GM23338 (cell line): ENCODE measurements at regions not wholly inside any gene's neighbourhood (a gene's known extent, or its start where the extent isn't known, plus 50 kb on each side); places are given as distances from the start of the nearest gene placed in this dataset.

Source experiments
- ATAC-seq: fragments of 200-7000 bp; cut with Tn5 transposase; 3 replicates; pipeline ENCODE4 v1.9.1; 2020
- DNase-seq: peaks from one replicate; pipeline ENCODE4 v3.0.0-alpha.2; 2015; ENCODE audit warnings: low spot score
- H2AFZ ChIP-seq: fragments of 200-600 bp; sonication (generic); 2 replicates; pipeline ENCODE4 v1.8.0; 2016; ENCODE audit warnings: antibody characterized with exemption, mild to moderate bottlenecking, moderate library complexity
- H3F3A ChIP-seq: fragments of 200-600 bp; sonication (generic); replicated peaks from 2 replicates; pipeline ENCODE4 v1.8.0; 2017; ENCODE audit warnings: antibody characterized with exemption, mixed run types, low read depth
- H3K27ac ChIP-seq: fragments of 200-600 bp; sonication (generic); 2 replicates; pipeline ENCODE4 v1.6.1; 2016; ENCODE audit warnings: low read depth
- H3K27me3 ChIP-seq: fragments of 200-600 bp; sonication (generic); 2 replicates; pipeline ENCODE4 v1.8.0; 2016; ENCODE audit warnings: mild to moderate bottlenecking, mixed run types, moderate library complexity; ENCODE audit not compliant: insufficient read depth
- H3K36me3 ChIP-seq: fragments of 200-600 bp; sonication (generic); 2 replicates; pipeline ENCODE4 v1.8.0; 2016; ENCODE audit warnings: mild to moderate bottlenecking; ENCODE audit not compliant: insufficient read depth
- H3K4me1 ChIP-seq: fragments of 200-600 bp; sonication (generic); 2 replicates; pipeline ENCODE4 v1.8.0; 2016; ENCODE audit warnings: mild to moderate bottlenecking, moderate library complexity; ENCODE audit not compliant: insufficient read depth
- H3K4me2 ChIP-seq: fragments of 200-600 bp; sonication (generic); 2 replicates; pipeline ENCODE4 v1.7.1; 2017; ENCODE audit warnings: mixed run types
- H3K4me3 ChIP-seq: fragments of 200-600 bp; sonication (generic); 2 replicates; pipeline ENCODE4 v1.6.1; 2016; ENCODE audit warnings: mixed run types
- H3K79me2 ChIP-seq: fragments of 200-600 bp; sonication (generic); replicated peaks from 2 replicates; pipeline ENCODE4 v1.8.0; 2017; ENCODE audit warnings: mild to moderate bottlenecking; ENCODE audit not compliant: insufficient read depth
- H3K9me2 ChIP-seq: fragments of 200-600 bp; sonication (generic); 2 replicates; pipeline ENCODE4 v1.8.0; 2017; ENCODE audit not compliant: insufficient read depth
- H4K20me1 ChIP-seq: fragments of 200-600 bp; sonication (generic); replicated peaks from 2 replicates; pipeline ENCODE4 v1.8.0; 2017; ENCODE audit warnings: mild to moderate bottlenecking; ENCODE audit not compliant: insufficient read depth
- H3K27ac Mint-ChIP-seq: 2 replicates; pipeline ENCODE4 v1.8.0; 2020; ENCODE audit warnings: inconsistent platforms, mild to moderate bottlenecking, moderate library complexity, mixed read lengths
- H3K27me3 Mint-ChIP-seq: 3 replicates; pipeline ENCODE4 v1.8.0; 2022; ENCODE audit warnings: low read depth, mild to moderate bottlenecking, moderate library complexity, mixed read lengths, inconsistent platforms; ENCODE audit not compliant: insufficient read depth, poor library complexity
- H3K36me3 Mint-ChIP-seq: 3 replicates; pipeline ENCODE4 v1.8.0; 2021; ENCODE audit warnings: low read depth, mild to moderate bottlenecking, inconsistent platforms, moderate library complexity, mixed read lengths
- H3K4me1 Mint-ChIP-seq: 3 replicates; pipeline ENCODE4 v1.8.0; 2020; ENCODE audit warnings: mild to moderate bottlenecking, inconsistent platforms, mixed read lengths
- H3K4me3 Mint-ChIP-seq: 3 replicates; pipeline ENCODE4 v1.8.0; 2021; ENCODE audit warnings: moderate library complexity, mild to moderate bottlenecking, inconsistent platforms, mixed read lengths
- H3K9me3 Mint-ChIP-seq: 3 replicates; pipeline ENCODE4 v1.8.0; 2020; ENCODE audit warnings: moderate library complexity, mild to moderate bottlenecking, inconsistent platforms, mixed read lengths
- CREB1 ChIP-seq: fragments of 250-450 bp; sonication (Bioruptor Pico); IDR thresholded peaks from 2 replicates; pipeline ENCODE4 v1.5.0; 2020; ENCODE audit warnings: low read depth, mild to moderate bottlenecking, moderate library complexity
- CTCF ChIP-seq, 2 experiments: fragments of 200-600 bp in 1 of 2; sonication (generic) in 1 of 2; conservative IDR thresholded peaks; 2 replicates each; pipeline versions ENCODE4 v1.5.1 to v1.6.1; 2016 to 2017; ENCODE audit warnings: antibody characterized with exemption in 2 of 2, low read depth in 2 of 2, mild to moderate bottlenecking in 2 of 2, moderate library complexity in 1 of 2
- ETS1 ChIP-seq: IDR thresholded peaks from 2 replicates; pipeline ENCODE4 v1.6.1; 2016; ENCODE audit warnings: antibody characterized with exemption
- EZH2 ChIP-seq: fragments of 200-600 bp; sonication (generic); IDR thresholded peaks from one replicate; pipeline ENCODE4 v1.8.0; 2017; ENCODE audit warnings: antibody characterized with exemption, mild to moderate bottlenecking, low read depth; ENCODE audit not compliant: unreplicated experiment
- EZH2phosphoT487 ChIP-seq: fragments of 200-600 bp; sonication (generic); IDR thresholded peaks from one replicate; pipeline ENCODE4 v1.8.1; 2018; ENCODE audit warnings: antibody characterized with exemption; ENCODE audit not compliant: unreplicated experiment
- JUNB ChIP-seq: IDR thresholded peaks from one replicate; pipeline ENCODE4 v1.6.1; 2016; ENCODE audit warnings: antibody characterized with exemption; ENCODE audit not compliant: unreplicated experiment
- NANOG ChIP-seq: IDR thresholded peaks from 2 replicates; pipeline ENCODE4 v1.6.1; 2016; ENCODE audit warnings: antibody characterized with exemption, borderline replicate concordance
- POLR2AphosphoS5 ChIP-seq: IDR thresholded peaks from 2 replicates; pipeline ENCODE4 v1.6.1; 2016; ENCODE audit warnings: antibody characterized with exemption, low read depth
- REST ChIP-seq: IDR thresholded peaks from one replicate; pipeline ENCODE4 v1.6.1; 2018; ENCODE audit warnings: antibody characterized with exemption; ENCODE audit not compliant: unreplicated experiment
- STAT1 ChIP-seq: IDR thresholded peaks from one replicate; pipeline ENCODE4 v1.6.1; 2016; ENCODE audit warnings: antibody characterized with exemption; ENCODE audit not compliant: unreplicated experiment
- ZNF114 ChIP-seq: fragments of 250-450 bp; sonication (Bioruptor Pico); IDR thresholded peaks from 2 replicates; pipeline ENCODE4 v1.5.0; 2020; ENCODE audit warnings: mild to moderate bottlenecking, moderate library complexity
- ZNF331 ChIP-seq: fragments of 250-450 bp; sonication (Bioruptor Pico); IDR thresholded peaks from 2 replicates; pipeline ENCODE4 v1.5.0; 2020; ENCODE audit warnings: low read depth, mild to moderate bottlenecking, moderate library complexity
- ZNF462 ChIP-seq: fragments of 250-450 bp; sonication (Bioruptor Pico); IDR thresholded peaks from 2 replicates; pipeline ENCODE4 v1.5.0; 2020; ENCODE audit warnings: mild to moderate bottlenecking, moderate library complexity

GRCh38 chr1:94358630-94359599 lies 59.3 kb upstream of the ABCD3 start:
- H3K4me1 ChIP-seq, result no peaks in the 10 kb centered on the region
- no peak for DNase-seq
- no peaks in the 10 kb centered on the region for H4K20me1 ChIP-seq
- H3K4me3 ChIP-seq, result no peak overlapping the region
- H3K4me1 Mint-ChIP-seq, result no peaks in the 10 kb centered on the region
- H3K9me3 Mint-ChIP-seq, result peaks cover 17% of the 10 kb centered on the region; the same call in 2 of the 3 replicates
- H3K4me3 Mint-ChIP-seq, result no peak overlapping the region
- no peak overlapping the region for H3K27ac Mint-ChIP-seq
- H3K36me3 Mint-ChIP-seq, result 0 out of 3 replicates have a peak, but pooled peaks cover 3% of the 10 kb centered on the region
- H3K9me2 ChIP-seq, result no peaks in the 10 kb centered on the region
- TF ChIP-seq CREB1 (CRISPR knock-in tag), result no peak
- TF ChIP-seq NANOG, result no peak
- TF ChIP-seq STAT1, result no peak
- TF ChIP-seq REST, result no peak
- TF ChIP-seq EZH2phosphoT487, result no peak
- TF ChIP-seq ZNF331 (CRISPR knock-in tag), result no peak
- TF ChIP-seq CTCF (conservative IDR thresholded peaks at IDR 0.05; ENCODE audit: low read depth in 2 of 2), result no peak
- no peak for TF ChIP-seq EZH2
- TF ChIP-seq ZNF114 (CRISPR knock-in tag), result no peak
- no peak for TF ChIP-seq ZNF462 (CRISPR knock-in tag)
- no peak for TF ChIP-seq POLR2AphosphoS5
- TF ChIP-seq JUNB, result no peak
- TF ChIP-seq ETS1, result no peak
- no peak overlapping the region for H3K4me2 ChIP-seq
- no peaks in the 10 kb centered on the region for H3K79me2 ChIP-seq
- no peak overlapping the region for H3K27ac ChIP-seq
- H3F3A ChIP-seq, result no peaks in the 10 kb centered on the region
- H3K27me3 ChIP-seq, result no peaks in the 10 kb centered on the region
- no peaks in the 10 kb centered on the region for H3K27me3 Mint-ChIP-seq
- ATAC-seq, result no peak
- peak overlapping the region; percentile 32; the same call in 1 of the 2 replicates for H2AFZ ChIP-seq
- no peaks in the 10 kb centered on the region for H3K36me3 ChIP-seq
